Skeletal muscle tissue (tissue), 3 donors: ENCODE measurements at regions not wholly inside any gene's neighbourhood (a gene's known extent, or its start where the extent isn't known, plus 50 kb on each side); places are given as distances from the start of the nearest gene placed in this dataset.

Source experiments
- H3K27ac ChIP-seq: one replicate; pipeline ENCODE4 v1.7.0; 2013; ENCODE audit warnings: mild to moderate bottlenecking, low read depth, low read length, inconsistent platforms
- H3K27me3 ChIP-seq, 3 donors: one replicate each; pipeline ENCODE4 v1.7.0; 2013; ENCODE audit warnings: low read length in 3 of 3; ENCODE audit not compliant: control insufficient read depth in 3 of 3, insufficient read depth in 3 of 3
- H3K36me3 ChIP-seq, 3 donors: one replicate each; pipeline ENCODE4 v1.7.0; 2013; ENCODE audit warnings: low read length in 3 of 3; ENCODE audit not compliant: control insufficient read depth in 3 of 3, insufficient read depth in 3 of 3
- H3K4me1 ChIP-seq, 3 donors: one replicate each; pipeline ENCODE4 v1.7.0; 2013; ENCODE audit warnings: low read length in 3 of 3, mild to moderate bottlenecking in 3 of 3; ENCODE audit not compliant: control insufficient read depth in 3 of 3, insufficient read depth in 3 of 3
- H3K4me3 ChIP-seq, 3 donors: one replicate each; pipeline ENCODE4 v1.7.0; 2013; ENCODE audit warnings: low read length in 3 of 3
- H3K9ac ChIP-seq, 3 donors: one replicate each; pipeline ENCODE4 v1.7.0; 2013; ENCODE audit warnings: low read length in 3 of 3, mild to moderate bottlenecking in 3 of 3, moderate library complexity in 2 of 3, low read depth in 1 of 3
- H3K9me3 ChIP-seq, 3 donors: one replicate each; pipeline ENCODE4 v1.7.0; 2013; ENCODE audit warnings: low read length in 3 of 3; ENCODE audit not compliant: control insufficient read depth in 3 of 3
- donor health status: Osteomylitis.

DNA sequence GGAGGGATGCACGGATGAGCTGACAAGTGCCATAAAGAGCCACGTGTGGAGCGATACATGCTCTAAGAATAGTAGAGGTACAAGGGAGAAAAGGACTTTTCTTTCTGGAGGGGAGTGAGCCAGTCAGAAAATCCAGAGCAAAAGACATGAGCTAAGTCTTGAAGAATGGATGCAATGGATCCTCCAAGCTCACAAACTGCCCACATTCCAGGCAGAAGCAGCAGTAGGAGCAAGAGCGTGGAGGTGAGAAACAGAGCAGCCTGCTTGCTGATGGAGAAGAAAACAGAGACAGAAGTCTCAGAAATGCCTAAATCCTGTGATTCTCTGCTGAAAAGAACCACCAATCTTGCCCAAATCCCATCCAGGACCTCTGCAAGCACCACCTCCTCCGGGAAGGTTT, 78.2 kb upstream of the RALGPS2 start:
- H3K4me3 ChIP-seq: no peak overlapping the region
- H3K27me3 ChIP-seq: peaks cover 0 to 3% (median 3%) of the 10 kb centered on the region in 3 donors
- no peak overlapping the region for H3K27ac ChIP-seq
- H3K4me1 ChIP-seq: peaks cover 5 to 7% (median 5%) of the 10 kb centered on the region in 3 donors
- H3K36me3 ChIP-seq: no peaks in the 10 kb centered on the region
- no peak overlapping the region for H3K9ac ChIP-seq
- H3K9me3 ChIP-seq: no peaks in the 10 kb centered on the region

- peaks cover 2 to 7% (median 6%) of the 10 kb centered on the region in 3 donors for H3K27me3 ChIP-seq
- H3K27ac ChIP-seq: no peak overlapping the region
- no peaks in the 10 kb centered on the region for H3K9me3 ChIP-seq
- H3K9ac ChIP-seq: no peak overlapping the region
- no peak overlapping the region for H3K4me3 ChIP-seq
- no peaks in the 10 kb centered on the region for H3K36me3 ChIP-seq
- peaks cover 5 to 11% (median 7%) of the 10 kb centered on the region in 3 donors for H3K4me1 ChIP-seq
Measured at GRCh38 chr1:178648151-178648550, 76.9 kb upstream of the RALGPS2 start.

- Histone ChIP-seq H3K4me1 (peaks cover 0 to 9% (median 3%) of the 10 kb centered on the region in 3 donors), H3K9ac (no peak overlapping the region), H3K27me3 (peaks cover 2 to 8% (median 7%) of the 10 kb centered on the region in 3 donors), H3K27ac (no peak overlapping the region), H3K4me3 (no peak overlapping the region), H3K9me3 (no peaks in the 10 kb centered on the region), H3K36me3 (no peaks in the 10 kb centered on the region)
Measured at GRCh38 chr1:178649582-178650350, 75.3 kb upstream of the RALGPS2 start.

DNA sequence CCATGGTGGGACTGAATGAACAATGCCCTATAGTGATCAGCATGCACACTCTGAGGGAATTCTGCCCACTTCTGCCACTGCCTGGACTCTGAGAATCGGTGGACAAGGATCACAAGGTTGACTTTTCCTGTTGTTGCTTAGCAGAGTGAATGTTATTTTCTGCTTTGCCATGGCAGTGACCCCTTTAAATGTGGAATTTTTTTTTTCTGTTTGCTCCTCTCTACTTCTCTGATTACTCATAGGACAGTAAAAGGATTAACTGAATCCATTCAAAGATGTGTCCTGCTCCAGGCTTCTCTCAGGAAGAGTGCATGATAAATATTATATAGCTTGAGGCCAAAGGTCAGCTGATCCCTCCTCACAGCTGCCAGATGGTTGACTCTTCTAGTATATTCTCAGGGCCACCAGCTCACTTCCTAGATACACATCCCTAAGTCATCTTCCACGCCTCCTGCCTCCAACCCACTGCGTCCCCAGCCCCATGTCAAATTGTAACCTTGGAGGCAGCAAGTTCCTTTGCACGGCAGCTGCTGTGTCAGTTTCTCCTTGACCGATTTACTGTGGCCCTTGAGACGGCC, 74.0 kb upstream of the RALGPS2 start:
- Histone ChIP-seq H3K4me1 (peaks cover 0 to 9% (median 3%) of the 10 kb centered on the region in 3 donors), H3K27ac (no peak overlapping the region), H3K27me3 (peaks cover 2 to 8% (median 7%) of the 10 kb centered on the region in 3 donors), H3K9ac (no peak overlapping the region), H3K36me3 (no peaks in the 10 kb centered on the region), H3K9me3 (no peaks in the 10 kb centered on the region), H3K4me3 (no peak overlapping the region)

GRCh38 chr1:178651742-178652141, 73.3 kb upstream of the RALGPS2 start:
- H3K4me3 ChIP-seq: no peak overlapping the region
- no peak overlapping the region for H3K9ac ChIP-seq
- H3K27me3 ChIP-seq: peaks cover 2 to 8% (median 7%) of the 10 kb centered on the region in 3 donors
- no peak overlapping the region for H3K27ac ChIP-seq
- H3K9me3 ChIP-seq: no peaks in the 10 kb centered on the region
- peaks cover 0 to 9% (median 3%) of the 10 kb centered on the region in 3 donors for H3K4me1 ChIP-seq
- no peaks in the 10 kb centered on the region for H3K36me3 ChIP-seq

- H3K9ac ChIP-seq: no peak overlapping the region
- no peaks in the 10 kb centered on the region for H3K9me3 ChIP-seq
- H3K27me3 ChIP-seq: peaks cover 2 to 8% (median 7%) of the 10 kb centered on the region in 3 donors
- H3K4me1 ChIP-seq: peaks cover 0 to 9% (median 3%) of the 10 kb centered on the region in 3 donors
- no peak overlapping the region for H3K27ac ChIP-seq
- H3K36me3 ChIP-seq: no peaks in the 10 kb centered on the region
- H3K4me3 ChIP-seq: no peak overlapping the region
Measured at GRCh38 chr1:178652506-178653490, 72.2 kb upstream of the RALGPS2 start.

GRCh38 chr1:178659789-178660208, 65.2 kb upstream of the RALGPS2 start:
- H3K9ac ChIP-seq: no peak overlapping the region

DNA sequence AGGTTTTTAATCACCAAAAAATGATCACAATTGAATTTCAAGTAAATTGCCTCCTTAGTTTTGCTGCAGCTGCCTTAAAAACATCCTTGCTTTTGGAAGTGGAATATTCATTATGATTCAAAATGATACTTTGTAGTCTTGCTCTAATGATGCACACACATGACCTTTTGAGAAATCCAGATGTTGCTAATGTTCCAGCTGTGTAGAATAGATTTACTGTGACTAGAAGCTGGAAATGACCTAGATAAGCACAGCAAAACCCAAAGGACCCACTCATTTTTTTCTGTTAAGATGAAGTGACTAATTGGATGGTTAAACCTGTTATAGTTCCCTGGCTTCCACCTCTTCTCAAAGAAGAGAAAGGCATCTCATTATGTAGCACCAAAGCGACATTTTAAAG, 64.6 kb upstream of the RALGPS2 start:
- H3K36me3 ChIP-seq: no peaks in the 10 kb centered on the region
- no peaks in the 10 kb centered on the region for H3K9me3 ChIP-seq
- no peak overlapping the region for H3K4me3 ChIP-seq
- H3K27me3 ChIP-seq: no peaks in the 10 kb centered on the region
- H3K9ac ChIP-seq: no peak overlapping the region
- H3K27ac ChIP-seq: no peak overlapping the region
- H3K4me1 ChIP-seq: no peaks in the 10 kb centered on the region

More at GRCh38 chr1:178659789-178660208, 65.2 kb upstream of the RALGPS2 start:
- Histone ChIP-seq H3K4me3 (no peak overlapping the region), H3K27me3 (no peaks in the 10 kb centered on the region), H3K4me1 (no peaks in the 10 kb centered on the region), H3K27ac (no peak overlapping the region), H3K36me3 (no peaks in the 10 kb centered on the region), H3K9me3 (no peaks in the 10 kb centered on the region)

DNA sequence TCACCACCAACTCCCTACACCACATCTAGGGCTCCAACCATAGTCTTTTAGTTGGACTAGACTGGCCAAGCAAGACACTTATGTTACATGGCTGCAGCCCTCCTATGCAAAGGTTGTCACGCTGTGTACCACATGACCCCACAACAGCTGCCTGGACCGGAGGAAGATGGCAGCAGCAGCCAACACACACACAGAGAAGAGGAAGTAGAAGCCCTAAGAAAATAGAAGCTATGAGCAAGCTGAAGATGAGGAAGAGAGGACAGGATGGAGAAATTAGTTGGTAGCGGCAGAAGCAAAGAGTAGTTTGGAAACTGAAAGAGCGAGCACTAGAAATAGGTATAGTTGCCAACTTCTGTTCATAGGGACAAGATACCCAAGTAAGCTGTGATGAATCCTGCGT, 60.8 kb upstream of the RALGPS2 start:
- Histone ChIP-seq H3K9ac (no peak overlapping the region), H3K4me1 (no peaks in the 10 kb centered on the region), H3K4me3 (no peak overlapping the region), H3K9me3 (no peaks in the 10 kb centered on the region), H3K27ac (no peak overlapping the region), H3K36me3 (no peaks in the 10 kb centered on the region), H3K27me3 (no peaks in the 10 kb centered on the region)
